Activated CD4-positive, alpha-beta T cell treated with anti-CD3 and anti-CD28 coated beads, Interleukin-2, amount 50 U/mL, for 24 hours (primary cell): ENCODE measurements at regions not wholly inside any gene's neighbourhood (a gene's known extent, or its start where the extent isn't known, plus 50 kb on each side); places are given as distances from the start of the nearest gene placed in this dataset.
A peak's percentile ranks its signal among the peaks of the same experiment; 100 is the strongest.

ENCODE experiments used
- DNase-seq, 2 donors: peaks; one replicate each; pipeline ENCODE4 v3.0.0-alpha.2; 2020; ENCODE audit warnings: low read depth in 1 of 2, low spot score in 1 of 2

DNA sequence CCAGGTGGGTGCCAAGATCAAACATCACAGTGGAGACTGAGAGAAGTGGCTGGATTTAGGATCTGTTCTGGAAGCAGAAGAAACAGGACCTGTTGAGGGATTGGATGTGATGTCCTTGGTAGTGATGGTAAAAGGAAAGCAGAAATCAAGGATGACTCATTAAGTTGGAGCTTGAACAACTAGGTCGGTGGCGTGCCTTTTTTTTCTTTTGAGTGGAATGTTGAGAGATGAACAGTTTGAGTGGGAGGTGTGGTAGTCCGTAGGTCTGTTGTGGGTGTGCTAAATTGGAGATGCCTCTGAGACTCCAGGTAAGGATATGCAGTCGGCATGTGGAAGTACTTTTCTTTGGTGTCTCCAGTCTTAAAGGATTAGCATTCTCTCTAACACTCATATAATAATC, 92.1 kb upstream of the IL12B start:
- DNase-seq, result no peak

DNA sequence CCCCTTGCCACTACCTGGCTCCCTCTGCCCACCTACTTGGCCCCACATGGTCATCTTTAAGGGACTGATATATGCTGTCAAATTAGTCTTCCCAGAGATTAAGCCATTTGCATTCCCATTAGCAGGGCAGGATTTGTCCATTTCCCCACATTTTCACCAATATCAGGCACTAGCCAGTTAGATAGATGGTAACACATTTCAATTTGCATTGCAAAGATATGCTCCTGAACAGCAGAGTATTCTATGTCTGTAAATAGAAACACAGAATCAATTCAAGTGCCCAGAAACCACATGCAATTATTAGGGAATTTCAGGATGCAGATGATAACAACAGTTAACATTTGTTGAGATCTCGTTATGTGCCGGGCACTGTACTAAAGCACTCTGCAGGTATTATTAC, 92.6 kb upstream of the IL12B start:
- no peak for DNase-seq

GRCh38 chr5:159424123-159424522, 93.8 kb upstream of the IL12B start:
- no peak for DNase-seq

- no peak for DNase-seq
Measured at GRCh38 chr5:159426694-159427093, 96.4 kb upstream of the IL12B start.

DNA sequence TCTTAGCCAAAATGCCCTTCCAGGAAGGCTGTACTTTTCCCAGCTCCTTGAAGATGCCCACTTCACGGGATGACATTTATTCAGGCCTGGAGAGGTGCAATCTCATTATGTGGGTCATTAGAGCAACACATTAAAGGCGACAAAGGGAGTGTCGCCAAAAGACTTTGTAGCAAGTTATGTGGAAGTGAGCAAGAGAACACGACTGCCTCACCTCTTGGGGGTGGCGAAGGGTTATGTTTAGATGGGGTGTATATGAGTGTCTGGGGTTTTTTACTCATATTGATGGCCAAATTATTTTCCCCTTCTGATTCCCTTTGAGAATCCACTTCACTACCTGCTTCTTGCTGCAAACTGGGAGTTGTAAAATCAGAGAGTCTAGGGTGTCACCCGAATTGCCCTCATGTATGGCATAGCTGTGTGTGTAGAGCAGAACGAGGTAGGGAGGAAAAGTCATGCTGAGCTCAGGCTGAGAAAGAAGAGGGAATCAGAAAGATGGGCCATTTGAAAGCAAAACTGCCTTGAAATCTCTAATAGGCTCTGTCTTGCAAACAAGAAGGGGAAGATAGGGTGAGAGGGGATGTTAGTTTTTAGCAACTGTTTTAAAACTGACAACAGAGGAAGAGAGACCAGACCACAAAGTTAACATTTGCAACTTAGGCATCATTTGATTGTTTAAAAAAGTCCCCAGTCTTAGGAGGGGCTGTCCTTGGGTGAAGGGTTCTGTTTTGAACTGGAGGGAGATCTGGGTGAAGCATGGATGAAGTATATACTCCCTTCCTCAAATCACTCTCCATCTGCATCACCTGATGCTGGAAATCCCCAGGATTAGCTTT, 97.1 kb upstream of the IL12B start:
- no peak for DNase-seq

GRCh38 chr5:159430361-159431012, 100.2 kb upstream of the IL12B start:
- DNase-seq, result no peak

- DNase-seq, result no peak
Measured at GRCh38 chr5:159435855-159436254, 105.6 kb upstream of the IL12B start.

GRCh38 chr5:159438092-159438491, 107.8 kb upstream of the IL12B start:
- no peak for DNase-seq

GRCh38 chr5:159439002-159439401, 108.7 kb upstream of the IL12B start:
- no peak for DNase-seq

- no peak for DNase-seq
Measured at GRCh38 chr5:159440235-159440634, 109.9 kb upstream of the IL12B start.

- no peak for DNase-seq
Measured at GRCh38 chr5:159440968-159441367, 110.7 kb upstream of the IL12B start.

DNA sequence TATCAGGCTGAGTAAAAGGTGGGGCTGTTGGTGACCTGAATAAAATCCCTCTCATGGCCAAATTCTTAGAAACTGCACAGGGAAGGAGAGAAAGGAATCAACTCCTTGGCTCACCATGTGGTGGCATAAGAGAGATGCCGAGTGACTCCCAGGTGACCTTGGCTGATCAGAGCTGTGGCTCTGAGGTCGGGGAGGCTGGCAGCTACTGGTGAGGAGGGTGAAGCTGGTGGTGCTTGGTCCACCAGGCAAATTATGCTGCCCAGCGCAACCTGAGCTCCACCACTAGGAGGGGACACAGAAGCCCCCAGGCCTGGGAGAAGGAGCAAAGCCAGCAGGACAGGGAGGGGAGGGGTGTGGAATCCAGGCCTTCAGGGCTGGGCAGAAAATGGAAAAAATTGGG, 111.2 kb upstream of the IL12B start:
- no peak for DNase-seq

DNA sequence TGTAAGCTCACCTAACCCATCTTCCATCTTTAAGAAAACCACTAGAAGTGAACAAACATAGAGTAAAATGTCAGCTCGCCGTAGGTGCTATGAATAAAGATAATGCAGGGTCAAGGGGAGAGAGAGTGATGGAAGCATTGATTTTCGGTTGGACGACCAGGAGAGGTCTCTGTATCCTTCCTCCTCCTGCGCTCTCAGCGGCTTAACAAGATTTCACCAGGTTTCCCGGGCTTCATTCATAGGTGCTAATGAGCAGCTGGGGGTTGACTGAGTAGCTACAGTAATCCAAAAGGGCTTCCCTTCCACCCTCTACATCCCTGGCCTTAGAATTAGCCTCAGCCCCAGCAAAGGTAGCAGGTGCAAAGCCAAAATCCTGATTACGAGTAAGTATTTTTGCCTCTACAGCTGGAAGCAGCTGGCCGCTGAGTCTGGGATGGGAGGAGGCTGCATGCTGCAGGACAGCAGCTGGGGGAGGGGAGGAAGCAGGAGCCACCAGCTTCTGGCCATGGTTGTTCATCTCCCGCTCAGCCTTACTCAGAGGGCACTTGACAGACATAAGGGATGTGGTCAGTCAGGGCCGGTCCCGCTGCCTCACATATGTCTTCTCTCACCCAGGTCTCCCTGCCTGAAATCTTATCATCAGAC, 112.0 kb upstream of the IL12B start:
- DNase-seq, result no peak

GRCh38 chr5:159444441-159445082, 114.3 kb upstream of the IL12B start:
- peak in 1 of 2 donors; percentile 23 for DNase-seq

- no peak for DNase-seq
Measured at GRCh38 chr5:159447116-159447515, 116.8 kb upstream of the IL12B start.

- no peak for DNase-seq
Measured at GRCh38 chr5:159448841-159449407, 118.6 kb upstream of the IL12B start.

DNA sequence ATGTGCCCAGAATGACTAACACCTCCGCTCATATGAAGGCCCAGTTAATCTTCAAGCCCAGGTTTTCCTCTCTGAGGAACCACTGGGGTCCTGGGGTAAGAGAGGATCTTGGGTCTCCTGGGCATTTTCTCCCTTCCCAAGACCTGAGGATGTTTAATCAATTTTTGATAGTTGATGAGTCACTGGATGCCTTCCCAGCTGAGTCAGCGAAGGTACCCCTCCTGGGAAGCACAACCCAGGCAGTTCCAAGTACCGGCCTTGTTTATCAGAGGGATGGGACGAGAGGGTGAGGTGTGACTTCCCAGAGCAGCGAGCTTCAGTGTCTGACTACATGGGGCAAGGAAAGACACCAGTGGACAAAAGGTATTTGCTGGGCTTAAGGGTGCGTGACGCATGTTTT, 119.6 kb upstream of the IL12B start:
- DNase-seq, result no peak

- DNase-seq, result no peak
Measured at GRCh38 chr5:159450417-159450816, 120.1 kb upstream of the IL12B start.

- DNase-seq, result no peak
Measured at GRCh38 chr5:159451197-159452052, 121.1 kb upstream of the IL12B start.

GRCh38 chr5:159452480-159453167, 122.3 kb upstream of the IL12B start:
- no peak for DNase-seq
